Fibroblast of skin of scalp (primary cell): ENCODE measurements at regions not wholly inside any gene's neighbourhood (a gene's known extent, or its start where the extent isn't known, plus 50 kb on each side); places are given as distances from the start of the nearest gene placed in this dataset.
A peak's percentile ranks its signal among the peaks of the same experiment; 100 is the strongest.

Experiments
- DNase-seq: peaks from one replicate; pipeline ENCODE4 v3.0.0-alpha.2; 2013

DNA sequence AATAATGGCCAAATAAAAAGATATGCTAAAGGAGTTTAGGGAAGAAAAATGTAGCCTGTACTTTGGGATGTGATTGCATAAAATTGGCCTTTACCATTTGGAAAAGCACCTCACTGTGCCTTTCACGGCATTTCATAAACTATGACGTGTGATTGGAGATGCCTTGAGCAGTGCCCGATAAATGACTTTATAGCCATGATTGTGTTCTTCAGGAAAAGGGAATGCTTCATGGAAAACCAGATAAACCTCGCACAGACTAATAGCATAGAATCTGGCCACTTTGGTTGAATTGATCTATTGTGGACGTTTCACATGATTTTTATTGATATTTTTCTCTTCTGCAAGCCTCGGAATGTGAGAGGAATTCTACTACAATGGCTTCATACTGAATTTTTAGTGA, 502.0 kb upstream of the MKI67 start:
- DNase-seq: no peak

DNA sequence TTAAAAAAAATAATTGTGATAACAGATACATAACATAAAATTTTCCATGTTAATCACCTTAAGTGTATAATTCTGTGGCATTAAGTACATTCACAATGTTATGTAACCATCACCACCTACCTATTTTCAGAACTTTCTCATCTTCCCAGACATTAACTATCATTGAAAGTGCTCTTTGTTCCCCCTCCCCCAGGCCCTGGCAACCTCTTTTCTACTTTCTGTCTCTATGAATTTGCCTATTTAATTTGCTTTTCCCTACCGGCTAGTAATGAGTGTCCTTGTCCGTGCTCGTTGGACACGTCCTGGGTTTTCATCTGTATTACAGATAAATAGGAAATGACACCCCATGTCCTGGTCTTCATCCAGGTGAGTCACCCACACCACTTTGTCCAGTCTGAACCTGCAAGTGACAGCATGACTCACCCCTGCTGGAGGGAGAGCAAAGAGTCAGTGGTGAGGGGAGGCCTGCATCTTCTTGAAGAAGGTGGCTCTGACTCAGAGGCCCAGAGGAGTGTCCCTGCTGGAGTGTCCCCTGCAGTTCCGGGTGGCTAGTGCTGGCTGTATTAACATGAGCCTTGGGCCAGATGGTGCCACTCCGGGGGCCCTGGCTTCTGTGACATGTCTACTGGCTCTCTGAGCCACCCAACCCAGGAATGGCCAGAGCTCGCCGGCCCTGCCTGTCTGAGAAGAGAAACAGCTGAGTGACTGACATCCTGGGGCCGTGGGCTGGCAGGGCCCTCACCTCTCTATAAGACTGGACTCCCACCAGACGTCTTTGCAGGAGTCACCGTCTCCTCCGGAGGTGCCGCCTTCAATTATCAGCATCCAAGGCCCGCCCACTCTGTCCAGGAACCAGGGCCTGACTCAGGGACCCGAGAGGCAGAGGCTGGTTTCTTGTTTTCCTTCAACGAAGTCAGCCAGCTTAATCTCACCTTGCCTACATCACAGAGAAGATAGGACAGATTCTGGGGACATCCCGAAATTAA, 503.2 kb upstream of the MKI67 start:
- peak; percentile 63 for DNase-seq

DNA sequence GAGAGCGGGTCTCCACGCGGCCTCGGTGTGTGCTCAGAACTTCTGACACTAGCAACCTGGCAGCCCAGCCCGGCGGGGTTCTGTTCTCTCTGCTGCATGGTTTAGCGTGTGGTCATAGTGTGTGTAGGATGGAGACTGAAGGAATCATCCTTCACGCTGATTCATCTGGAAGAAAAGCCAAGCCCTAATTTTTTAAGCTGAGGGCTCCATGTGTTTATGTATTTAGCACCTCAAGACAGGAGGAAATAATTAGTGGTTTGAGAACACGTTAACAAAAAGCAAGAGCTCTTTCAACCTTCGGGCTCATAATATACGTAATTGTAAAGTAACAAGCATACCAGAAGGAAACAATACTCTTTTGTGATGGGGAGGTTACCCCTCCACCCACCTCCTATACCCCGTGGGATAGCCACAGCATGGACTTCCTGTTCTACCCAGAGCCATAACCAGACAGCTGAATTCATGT, 504.6 kb upstream of the MKI67 start:
- peak; percentile 59 for DNase-seq

DNA sequence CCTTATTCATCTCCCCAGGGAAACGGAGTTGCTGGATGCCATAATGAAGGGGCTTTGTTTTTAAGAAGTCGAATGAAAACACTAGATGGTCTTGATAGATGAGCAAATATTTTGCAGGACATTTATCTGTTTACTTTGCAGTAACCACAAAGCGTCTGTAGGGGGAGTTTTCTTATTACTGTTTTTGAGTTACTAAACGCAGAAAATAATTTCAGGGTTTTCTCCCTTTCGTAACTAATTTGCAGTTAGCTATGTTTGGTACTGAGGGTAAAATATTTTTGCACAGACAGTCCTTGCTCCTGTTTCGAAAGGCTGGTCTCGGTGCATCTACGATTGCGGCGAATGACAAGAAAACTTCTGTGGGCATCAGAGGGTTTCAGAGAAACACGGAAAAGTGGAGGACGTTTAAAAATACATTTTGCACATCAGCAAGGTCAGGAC, 505.6 kb upstream of the MKI67 start:
- peak; percentile 57 for DNase-seq

DNA sequence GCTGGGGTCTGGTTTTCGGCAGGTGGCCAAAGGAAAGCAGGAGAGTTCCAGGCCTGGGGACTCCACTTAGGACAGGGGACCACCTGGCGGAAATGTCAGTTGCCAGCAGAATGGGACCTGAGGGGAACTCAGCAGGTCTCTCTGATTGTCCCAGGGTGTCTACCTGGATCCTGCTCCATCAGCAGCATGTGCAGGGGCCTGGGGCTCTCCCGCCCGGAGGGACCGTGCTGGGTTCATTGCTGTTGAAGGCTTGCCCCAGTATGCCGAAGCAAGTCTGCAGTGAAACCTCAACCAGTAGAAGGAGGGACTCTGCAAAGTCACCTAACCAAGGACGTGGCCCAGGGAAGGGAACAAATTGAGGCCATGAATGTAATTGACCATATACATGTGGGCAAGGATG, 506.5 kb upstream of the MKI67 start:
- no peak for DNase-seq

DNA sequence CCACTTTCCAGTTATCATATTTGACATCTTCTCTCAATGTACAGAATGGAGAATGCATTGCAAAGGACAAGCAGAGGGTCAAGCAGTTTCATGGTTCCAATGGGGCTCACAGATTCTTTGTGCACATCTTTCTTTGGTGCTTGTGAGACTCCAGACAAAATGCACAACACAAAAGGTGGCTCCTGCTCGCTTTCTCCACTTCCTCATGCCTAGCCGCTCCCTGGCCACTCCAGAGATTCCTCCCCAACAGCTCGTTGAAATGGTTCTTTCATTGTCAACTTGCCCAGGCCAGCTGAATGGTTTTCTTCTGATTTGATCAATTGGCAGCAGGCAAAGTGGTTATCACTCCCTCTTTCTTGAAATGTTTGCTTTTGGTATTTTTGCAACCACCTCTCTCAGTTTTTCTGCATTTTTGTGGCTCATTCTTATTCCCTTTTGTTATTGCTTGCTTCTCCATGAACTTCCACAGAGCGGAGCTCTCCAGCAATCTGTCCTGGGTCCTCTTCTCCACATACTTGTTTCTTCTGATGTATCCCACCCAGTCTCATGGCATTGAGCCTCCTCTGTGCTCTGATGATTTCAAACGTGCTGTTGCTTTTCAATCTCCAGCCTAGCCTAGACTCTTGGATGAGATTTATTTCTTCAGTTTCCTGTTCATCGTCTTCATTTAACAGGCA, 507.8 kb upstream of the MKI67 start:
- DNase-seq: peak; percentile 67

DNA sequence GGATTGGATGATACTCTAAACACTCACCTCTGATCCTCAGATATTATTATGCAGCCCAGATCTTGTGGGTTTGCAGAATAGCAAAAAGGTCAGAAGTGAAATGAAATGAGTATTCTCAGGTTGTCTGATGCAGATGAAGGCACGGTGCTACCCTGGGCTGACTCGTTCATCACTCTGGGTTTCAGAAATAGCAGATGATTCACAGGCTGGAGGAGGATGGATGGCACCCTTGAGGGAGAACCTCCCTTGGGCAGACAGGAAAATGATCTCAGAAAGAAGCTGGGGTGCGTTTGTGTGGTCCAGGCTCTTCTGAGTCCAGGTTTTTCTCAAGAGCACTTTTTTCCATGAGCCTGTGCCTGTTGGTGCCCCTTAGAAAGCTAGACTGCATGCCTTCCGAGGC, 515.8 kb upstream of the MKI67 start:
- peak; percentile 65 for DNase-seq

DNA sequence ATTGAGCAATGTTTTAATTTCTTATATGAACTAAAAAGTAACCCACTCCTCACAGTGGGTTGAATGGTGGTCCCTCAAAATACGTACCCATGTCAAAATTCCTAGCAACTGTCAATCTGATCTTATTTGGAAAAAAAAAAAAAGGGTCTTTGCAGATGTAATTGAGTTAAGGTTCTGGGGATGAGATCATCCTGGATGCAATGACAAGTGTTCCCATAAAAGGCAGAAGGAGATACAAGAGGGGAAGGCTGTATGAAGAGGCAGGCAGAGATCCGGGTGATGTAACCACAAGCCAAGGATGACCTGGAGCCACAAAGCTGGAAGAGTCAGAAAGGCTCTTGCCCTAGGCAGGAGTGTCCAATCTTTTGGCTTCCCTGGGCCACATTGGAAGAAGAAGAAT, 516.3 kb upstream of the MKI67 start:
- DNase-seq: peak; percentile 93

DNA sequence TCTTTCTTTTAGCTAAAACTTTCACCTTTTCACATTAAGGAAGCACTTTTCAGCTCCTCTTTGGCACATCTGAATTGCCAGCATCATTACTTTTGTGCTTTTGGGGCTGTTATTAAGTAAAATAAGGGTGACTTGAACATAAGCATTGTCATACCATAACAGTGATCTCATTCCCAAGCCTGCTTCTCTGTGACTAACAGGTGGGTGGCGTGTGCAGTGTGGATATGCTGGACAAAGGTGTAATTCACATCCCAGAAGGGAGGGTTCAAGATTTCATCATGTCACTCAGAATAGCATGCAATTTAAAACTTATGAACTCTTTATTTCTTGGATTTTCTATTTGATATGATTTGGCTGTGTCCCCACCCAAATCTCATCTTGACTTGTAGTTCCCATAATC, 517.4 kb upstream of the MKI67 start:
- DNase-seq: no peak

DNA sequence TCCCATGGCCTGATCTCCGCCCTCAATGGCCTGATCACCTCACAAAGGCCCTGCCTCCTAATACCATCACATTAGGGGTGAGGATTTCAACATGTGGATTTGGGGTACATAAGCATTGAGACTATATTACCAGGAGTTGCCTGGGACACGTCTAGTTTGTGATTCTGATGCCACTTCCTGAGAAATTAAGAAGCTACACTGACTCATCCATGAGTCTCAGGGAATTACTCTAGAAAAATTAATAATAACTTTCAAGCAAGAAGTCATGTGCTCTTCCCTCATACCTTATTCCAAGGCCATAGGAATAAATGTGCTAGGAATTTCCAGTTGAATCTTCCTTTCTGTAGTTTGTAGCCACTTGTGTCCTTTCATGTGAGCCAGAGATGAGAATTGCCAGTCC, 519.3 kb upstream of the MKI67 start:
- DNase-seq: peak; percentile 51

DNA sequence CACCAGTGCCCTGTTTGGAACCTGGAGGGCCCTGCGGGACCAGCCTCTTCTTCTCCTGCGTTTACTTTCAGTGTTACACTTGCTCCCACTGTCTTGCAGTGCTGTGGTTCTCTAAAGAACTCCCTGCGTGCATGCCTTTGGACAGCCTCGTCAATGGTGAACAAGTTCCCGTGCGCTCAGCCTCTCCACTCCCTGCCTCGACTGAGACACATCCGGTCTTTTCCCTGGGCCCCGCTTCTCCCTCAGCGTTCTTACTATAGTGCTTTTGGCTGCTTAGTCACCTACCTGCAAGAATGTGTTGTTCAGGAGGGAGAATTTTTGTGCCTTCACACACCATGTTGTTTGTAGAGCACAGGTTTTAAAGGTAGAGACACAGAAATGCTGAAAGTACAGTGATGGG, 520.7 kb upstream of the MKI67 start:
- DNase-seq: no peak

DNA sequence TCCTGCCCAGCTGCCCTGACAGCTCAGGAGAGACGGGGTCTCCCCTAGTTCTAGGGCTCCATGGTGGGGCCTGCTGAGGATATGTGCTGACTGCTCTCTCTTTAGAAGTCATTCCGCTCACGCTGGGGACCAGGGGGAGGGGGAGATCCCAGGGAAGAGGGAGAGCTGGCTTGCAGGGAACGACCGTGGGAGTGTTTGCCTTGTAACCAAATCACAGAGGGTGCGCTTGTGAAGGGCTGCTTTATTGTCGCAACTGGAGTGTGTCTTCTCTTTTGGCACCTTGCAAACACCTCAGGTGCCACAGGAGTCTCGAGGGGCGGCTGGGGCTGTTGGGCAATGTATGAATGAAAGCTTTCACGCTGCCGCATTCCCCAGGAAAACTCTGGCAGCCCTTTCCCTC, 531.3 kb upstream of the MKI67 start:
- no peak for DNase-seq

DNA sequence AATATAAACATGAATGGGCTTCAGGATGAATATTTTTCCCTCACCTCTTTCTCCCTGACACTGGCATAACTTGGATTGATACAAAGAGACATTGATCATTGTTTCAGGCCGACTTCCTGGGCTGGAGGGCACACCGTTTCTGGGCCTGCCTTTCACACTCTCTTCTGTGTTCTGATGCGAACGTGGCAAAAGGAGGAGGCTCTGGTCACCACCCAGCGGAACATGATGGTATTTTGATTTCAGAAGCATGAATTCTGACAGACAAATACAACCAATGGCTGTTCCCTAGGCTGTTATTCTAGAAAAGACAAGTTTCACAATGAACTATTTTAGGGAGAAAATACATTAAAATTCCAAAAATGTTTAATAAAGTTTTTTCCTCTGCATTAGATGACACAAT, 534.5 kb upstream of the MKI67 start:
- DNase-seq: peak; percentile 20

DNA sequence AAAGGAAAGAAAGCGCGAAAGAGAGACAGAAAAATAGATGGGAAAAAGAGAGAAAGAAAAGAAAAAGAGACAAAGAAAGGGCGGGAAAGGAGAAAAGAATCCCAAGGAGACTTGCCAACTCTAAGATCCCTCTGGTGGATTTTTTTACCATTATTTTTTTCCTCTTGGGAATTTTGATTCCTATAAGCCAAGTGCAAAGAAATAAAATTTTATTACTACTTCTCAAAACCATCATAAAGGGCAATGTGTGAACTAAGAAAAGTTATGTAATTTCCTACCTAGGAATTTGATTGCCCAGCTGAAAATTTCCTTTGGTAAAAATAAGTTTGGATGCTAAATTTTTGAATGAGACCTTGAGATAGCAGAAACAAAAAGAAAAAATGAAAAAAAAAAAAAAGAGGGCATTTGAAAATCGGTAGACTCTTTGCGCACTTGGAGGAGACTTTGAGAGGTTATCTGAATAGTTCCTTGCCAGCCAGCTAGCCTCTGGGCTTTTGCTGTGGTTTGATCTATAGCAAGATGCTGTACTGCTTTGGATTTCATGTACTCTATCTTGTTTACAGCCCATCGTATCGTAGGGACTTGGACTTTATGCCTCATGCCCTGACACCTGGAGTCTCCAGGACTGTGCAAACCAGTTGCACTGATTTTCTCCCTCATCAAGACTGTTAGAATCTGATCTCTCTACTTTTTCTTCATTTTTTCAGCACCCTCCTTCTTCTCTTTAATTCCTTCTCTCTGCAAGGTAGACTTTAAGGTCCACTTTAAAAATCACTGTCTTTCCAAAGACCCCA, 535.4 kb upstream of the MKI67 start:
- no peak for DNase-seq

DNA sequence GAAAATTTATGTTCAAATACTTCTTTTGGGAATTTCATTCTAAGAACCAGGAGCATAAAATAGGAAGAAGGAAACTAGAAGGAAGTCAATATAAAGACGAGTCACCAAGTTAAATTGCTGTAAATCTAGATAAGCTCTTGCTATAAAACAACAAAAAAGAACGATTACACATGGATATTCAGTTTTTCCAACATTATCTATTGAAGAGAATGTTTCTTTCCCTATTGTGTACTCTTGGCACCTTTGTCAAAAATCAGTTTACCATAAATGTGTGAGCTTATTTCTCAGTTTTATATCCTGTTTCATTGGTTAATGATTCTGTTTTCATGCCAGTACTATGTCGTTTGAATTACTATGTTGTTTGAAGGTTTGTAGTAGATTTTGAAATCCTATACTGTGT, 536.3 kb upstream of the MKI67 start:
- DNase-seq: no peak

DNA sequence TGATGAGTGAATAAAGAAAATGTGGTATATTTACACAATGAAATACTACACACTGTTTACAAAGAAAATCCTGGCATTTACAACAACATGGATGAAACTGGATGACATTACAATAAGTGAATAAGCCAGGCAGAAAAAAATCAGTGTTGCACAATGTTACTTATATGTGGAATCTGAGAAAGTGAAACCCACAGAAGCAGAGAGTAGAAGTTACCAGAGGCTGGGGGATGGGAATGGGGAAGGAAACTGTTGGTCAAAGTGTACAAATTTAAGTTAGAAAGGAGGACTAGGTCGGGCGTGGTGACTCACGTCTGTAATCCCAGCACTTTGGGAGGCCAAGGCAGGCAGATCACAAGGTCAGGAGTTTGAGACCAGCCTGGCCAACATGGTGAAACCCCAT, 538.5 kb upstream of the MKI67 start:
- DNase-seq: peak; percentile 22

DNA sequence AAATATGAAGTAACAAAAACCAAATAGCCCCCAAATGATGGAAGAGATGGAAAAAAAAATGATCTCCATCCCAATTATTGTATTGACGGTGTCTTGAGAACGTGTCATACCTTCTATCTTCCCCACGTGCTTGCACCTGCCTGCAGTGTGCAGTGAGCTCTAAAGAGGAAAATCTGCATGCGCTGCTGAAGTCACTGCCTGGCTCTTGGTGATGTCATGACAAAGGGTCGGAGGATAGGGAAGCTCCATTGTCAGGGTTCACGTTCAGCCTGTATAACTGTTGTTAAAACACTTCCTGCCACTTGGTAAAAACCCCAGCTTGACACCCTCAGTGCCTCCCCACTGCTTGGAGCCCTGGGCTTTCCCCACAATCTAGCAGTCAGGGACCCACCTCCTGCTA, 549.2 kb upstream of the MKI67 start:
- no peak for DNase-seq

DNA sequence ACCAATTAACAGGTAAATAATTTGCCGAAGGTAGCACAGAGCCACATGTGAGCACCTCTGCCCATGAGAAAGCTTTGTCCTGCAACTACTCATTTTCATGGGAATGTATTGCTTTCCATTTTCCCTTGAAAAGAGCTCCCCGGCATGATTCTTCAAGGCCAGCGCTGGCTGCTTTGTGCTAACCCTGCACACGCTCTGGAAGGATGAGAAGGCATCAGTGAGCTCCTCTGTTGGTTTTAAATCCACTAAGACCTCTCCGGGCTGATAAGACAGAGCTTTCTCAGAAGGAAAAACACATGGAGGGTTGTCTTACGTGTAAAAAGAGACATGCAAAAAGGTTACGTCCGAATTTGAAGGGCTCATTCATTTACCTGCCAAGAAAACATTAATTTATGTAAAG, 553.9 kb upstream of the MKI67 start:
- DNase-seq: no peak

DNA sequence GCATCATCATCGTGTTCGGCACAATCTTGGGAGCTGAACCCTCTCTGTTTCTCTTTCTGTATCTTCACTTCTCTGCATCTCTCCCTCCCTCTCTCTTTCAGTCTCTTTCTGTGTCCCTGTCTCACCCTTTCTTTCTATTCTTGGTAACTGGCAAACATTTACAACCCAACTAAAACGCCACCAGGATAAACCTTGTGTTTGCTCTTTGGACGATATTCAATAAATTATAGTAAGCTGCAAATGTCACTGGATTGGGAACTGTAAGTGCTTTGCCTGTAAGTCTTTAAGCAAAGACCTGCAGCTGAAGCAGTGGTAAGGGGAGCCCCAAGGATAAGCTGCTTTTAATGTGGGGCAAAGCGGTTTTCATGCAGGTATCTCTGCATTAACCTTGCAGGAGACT, 558.0 kb upstream of the MKI67 start:
- DNase-seq: no peak

DNA sequence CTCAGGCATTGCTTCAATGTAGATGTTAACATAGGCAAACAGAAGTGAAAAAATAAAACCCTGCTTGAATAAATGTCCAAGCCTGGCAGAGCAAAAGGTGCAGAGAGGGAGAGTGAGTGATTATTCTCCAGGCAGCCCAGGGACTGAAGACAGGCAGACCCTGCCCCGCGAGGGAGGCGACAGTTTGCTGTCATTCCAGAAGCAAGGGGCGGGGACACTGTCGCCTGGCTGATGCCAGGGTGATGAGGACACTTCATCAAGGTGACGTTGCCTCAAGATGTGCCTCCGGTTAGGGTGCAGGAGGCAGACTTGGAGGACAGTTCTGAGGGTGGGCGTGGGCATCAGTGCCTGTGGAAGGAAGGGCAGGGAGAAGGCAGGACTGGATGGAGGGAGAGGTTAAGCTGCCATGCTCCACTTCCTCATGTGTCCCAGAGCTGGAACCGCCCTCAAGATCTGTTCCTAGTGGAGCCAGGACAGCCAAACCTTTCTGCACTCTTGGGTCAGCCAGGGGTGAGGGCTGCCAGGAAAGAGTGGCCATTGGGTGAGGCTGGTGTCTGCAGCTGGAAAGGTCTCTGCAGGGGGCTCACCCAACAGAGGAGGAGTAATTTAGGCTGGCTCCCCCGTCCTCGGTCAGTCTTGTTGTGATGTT, 560.5 kb upstream of the MKI67 start:
- DNase-seq: no peak

DNA sequence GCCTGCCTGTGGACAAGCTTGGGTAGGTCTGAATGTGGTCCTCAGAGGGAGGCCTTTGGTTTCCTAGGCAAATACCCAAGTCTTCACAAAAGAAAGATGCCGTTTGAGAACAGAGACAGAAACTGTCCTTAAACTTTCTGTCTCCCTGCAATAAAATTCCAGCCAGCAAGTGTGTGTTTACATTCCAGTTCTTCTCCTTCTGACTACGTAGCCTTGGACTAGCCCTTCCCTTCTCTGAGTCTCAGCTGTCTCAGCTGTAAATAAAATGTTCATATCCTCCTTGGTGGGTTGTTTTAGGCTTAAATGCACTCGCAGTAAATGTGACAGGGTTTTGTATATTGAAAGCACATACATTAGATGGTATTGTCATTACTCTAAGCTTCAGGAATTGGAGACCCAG, 561.2 kb upstream of the MKI67 start:
- DNase-seq: no peak

DNA sequence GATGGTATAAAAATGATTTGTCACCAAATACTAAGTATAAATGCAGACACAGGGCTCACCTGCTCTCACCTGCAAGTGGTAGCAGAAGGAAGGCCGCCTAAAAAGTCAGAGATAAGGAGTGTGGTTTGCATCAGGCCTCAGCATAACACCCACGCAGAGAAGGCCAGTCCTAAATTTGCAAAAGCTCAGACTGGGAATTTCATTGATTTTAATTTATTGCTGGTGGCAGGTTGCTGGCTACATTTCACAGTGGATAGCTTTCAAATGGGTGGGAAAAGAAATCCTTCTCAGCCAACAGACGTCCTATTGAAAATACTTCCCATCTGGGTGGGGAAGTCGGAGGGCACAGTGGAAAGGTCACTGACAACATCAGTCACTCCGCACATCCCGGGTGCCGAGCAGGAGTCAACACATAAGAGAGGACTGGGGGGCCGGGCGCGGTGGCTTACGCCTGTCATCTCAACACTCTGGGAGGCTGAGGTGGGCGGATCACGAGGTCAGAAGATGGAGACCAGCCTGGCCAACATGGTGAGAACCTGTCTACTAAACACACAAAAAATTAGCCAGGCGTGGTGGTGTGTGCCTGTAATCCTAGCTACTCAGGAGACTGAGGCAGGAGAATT, 561.8 kb upstream of the MKI67 start:
- DNase-seq: no peak
